OCI-LY3 (cell line): ENCODE measurements at regions not wholly inside any gene's neighbourhood (a gene's known extent, or its start where the extent isn't known, plus 50 kb on each side); places are given as distances from the start of the nearest gene placed in this dataset.

Experiments
- H2AFZ ChIP-seq: fragments of 200-600, 300-600 bp; shearing (Covaris generic); 2 replicates; pipeline ENCODE4 v1.6.0; 2014; ENCODE audit warnings: antibody characterized with exemption, low read depth, low read length
- H3K27ac ChIP-seq: fragments of 200-600, 300-600 bp; sonication (generic); 2 replicates; pipeline ENCODE4 v1.5.1; 2014; ENCODE audit warnings: mild to moderate bottlenecking, low read length, moderate library complexity, mixed read lengths
- H3K27me3 ChIP-seq: fragments of 200-600, 300-600 bp; sonication (generic); 2 replicates; pipeline ENCODE4 v1.6.1; 2014; ENCODE audit warnings: low read depth, low read length, mixed read lengths
- H3K36me3 ChIP-seq: fragments of 200-600, 300-600 bp; sonication (generic); replicated peaks from 2 replicates; pipeline ENCODE3; 2014; ENCODE audit warnings: low read depth, low read length, mixed read lengths
- H3K4me1 ChIP-seq: fragments of 300-600, 200-600 bp; sonication (generic); 2 replicates; pipeline ENCODE4 v1.6.1; 2014; ENCODE audit warnings: low read length, mixed read lengths
- H3K4me2 ChIP-seq: fragments of 200-600, 300-600 bp; sonication (generic); 2 replicates; pipeline ENCODE4 v1.6.1; 2014; ENCODE audit warnings: low read length, mixed read lengths
- H3K4me3 ChIP-seq: fragments of 300-600, 200-600 bp; sonication (generic); 2 replicates; pipeline ENCODE4 v1.5.1; 2014; ENCODE audit warnings: antibody characterized with exemption, mild to moderate bottlenecking, low read length, moderate library complexity
- H3K79me2 ChIP-seq: fragments of 300-600, 200-600 bp; shearing (Covaris generic); 2 replicates; pipeline ENCODE4 v1.6.1; 2014; ENCODE audit warnings: mild to moderate bottlenecking, low read length, mixed read lengths
- H3K9ac ChIP-seq: fragments of 300-600, 200-600 bp; shearing (Covaris generic); 2 replicates; pipeline ENCODE4 v1.6.0; 2014; ENCODE audit warnings: mild to moderate bottlenecking, low read length, moderate library complexity
- H3K9me3 ChIP-seq: fragments of 200-600, 300-600 bp; shearing (Covaris generic); 2 replicates; pipeline ENCODE4 v1.6.1; 2014; ENCODE audit warnings: low read length, mixed read lengths; ENCODE audit not compliant: insufficient read depth
- H4K20me1 ChIP-seq: fragments of 200-600, 300-600 bp; sonication (generic); 2 replicates; pipeline ENCODE4 v1.6.1; 2016; ENCODE audit warnings: low read length, mixed read lengths; ENCODE audit not compliant: insufficient read depth
- EZH2phosphoT487 ChIP-seq: fragments of 200-600 bp; shearing (Covaris generic); IDR thresholded peaks from 2 replicates; pipeline ENCODE4 v1.6.1; 2018; ENCODE audit warnings: antibody characterized with exemption, mixed run types, low read depth
- TF ChIP-seq, protein P1 (sequence below): fragments of 200-600, 300-600 bp; sonication (generic); IDR thresholded peaks from 2 replicates; pipeline ENCODE4 v1.5.1; 2014; ENCODE audit warnings: antibody characterized with exemption, low read length, low read depth

DNA sequence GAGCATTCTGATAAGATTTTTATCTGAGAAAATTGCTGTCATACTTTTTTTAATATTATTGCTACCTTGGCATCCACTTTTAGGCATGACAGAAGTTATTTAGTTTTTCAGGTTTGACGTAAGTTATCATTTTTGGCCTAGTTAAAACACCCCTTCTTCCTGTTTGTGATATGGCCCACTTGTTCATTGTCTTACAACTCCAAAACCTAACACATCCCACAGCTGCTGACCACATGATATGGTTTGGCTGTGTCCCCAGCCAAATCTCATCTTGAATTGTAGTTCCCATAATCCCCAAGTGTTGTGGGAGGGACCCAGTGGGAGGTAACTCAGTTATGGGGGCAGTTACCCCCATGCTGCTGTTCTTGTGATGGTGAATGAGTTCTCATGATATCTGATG is 388.1 kb downstream of the SLC4A3 start:
- H3K9ac ChIP-seq: no peak overlapping the region
- H3K79me2 ChIP-seq: no peaks in the 10 kb centered on the region
- TF ChIP-seq, protein P1, sequence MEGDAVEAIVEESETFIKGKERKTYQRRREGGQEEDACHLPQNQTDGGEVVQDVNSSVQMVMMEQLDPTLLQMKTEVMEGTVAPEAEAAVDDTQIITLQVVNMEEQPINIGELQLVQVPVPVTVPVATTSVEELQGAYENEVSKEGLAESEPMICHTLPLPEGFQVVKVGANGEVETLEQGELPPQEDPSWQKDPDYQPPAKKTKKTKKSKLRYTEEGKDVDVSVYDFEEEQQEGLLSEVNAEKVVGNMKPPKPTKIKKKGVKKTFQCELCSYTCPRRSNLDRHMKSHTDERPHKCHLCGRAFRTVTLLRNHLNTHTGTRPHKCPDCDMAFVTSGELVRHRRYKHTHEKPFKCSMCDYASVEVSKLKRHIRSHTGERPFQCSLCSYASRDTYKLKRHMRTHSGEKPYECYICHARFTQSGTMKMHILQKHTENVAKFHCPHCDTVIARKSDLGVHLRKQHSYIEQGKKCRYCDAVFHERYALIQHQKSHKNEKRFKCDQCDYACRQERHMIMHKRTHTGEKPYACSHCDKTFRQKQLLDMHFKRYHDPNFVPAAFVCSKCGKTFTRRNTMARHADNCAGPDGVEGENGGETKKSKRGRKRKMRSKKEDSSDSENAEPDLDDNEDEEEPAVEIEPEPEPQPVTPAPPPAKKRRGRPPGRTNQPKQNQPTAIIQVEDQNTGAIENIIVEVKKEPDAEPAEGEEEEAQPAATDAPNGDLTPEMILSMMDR: no peak
- TF ChIP-seq EZH2phosphoT487: no peak
- no peaks in the 10 kb centered on the region for H3K4me1 ChIP-seq
- no peak overlapping the region for H2AFZ ChIP-seq
- no peaks in the 10 kb centered on the region for H4K20me1 ChIP-seq
- H3K36me3 ChIP-seq: no peaks in the 10 kb centered on the region
- no peak overlapping the region for H3K27ac ChIP-seq
- H3K9me3 ChIP-seq: no peaks in the 10 kb centered on the region
- no peak overlapping the region for H3K4me3 ChIP-seq
- H3K4me2 ChIP-seq: no peak overlapping the region
- no peaks in the 10 kb centered on the region for H3K27me3 ChIP-seq

DNA sequence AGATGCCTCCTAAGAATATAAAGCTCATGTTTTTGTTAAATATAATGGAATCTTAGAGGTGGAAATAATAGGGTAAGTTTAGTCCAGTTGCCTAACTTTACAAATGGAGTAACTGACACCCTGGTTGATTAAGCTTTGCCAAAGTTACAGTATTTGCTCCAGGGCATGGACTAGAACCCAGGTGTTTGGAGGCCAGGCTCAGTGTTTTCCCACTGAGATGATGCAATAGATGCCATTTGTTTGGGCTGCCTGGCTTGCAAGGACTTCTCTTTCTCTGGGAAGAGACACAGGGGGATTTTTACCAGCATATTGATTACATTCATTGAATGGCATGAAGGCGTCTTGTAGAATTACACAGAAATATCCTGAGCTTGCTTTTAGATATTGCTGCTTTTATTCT is 397.8 kb downstream of the SLC4A3 start:
- no peaks in the 10 kb centered on the region for H3K4me1 ChIP-seq
- no peaks in the 10 kb centered on the region for H3K27me3 ChIP-seq
- no peak overlapping the region for H3K9ac ChIP-seq
- H3K27ac ChIP-seq: no peak overlapping the region
- no peak overlapping the region for H3K4me2 ChIP-seq
- no peaks in the 10 kb centered on the region for H3K36me3 ChIP-seq
- no peak overlapping the region for H2AFZ ChIP-seq
- no peaks in the 10 kb centered on the region for H3K79me2 ChIP-seq
- H4K20me1 ChIP-seq: no peaks in the 10 kb centered on the region
- TF ChIP-seq EZH2phosphoT487: no peak
- TF ChIP-seq, protein P1: no peak
- H3K4me3 ChIP-seq: no peak overlapping the region
- no peaks in the 10 kb centered on the region for H3K9me3 ChIP-seq

DNA sequence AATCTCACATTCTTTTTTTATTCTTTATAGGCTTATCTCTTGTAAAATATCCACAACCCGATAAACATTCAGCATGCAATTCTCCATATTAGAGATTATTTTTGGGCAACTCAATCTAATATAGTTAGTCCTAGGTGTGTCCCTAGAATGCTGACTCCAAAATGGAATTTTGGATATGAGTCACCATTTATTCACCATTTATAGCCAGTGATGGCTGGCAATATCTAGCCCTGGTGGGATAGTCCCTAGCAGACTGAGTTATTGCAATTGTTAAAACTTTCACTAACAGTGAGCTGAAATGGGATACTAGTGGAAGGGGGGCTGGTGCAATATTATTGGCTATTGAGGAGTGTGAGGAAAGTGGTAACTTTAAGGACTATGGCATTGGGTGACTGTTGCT is 401.6 kb downstream of the SLC4A3 start:
- no peaks in the 10 kb centered on the region for H4K20me1 ChIP-seq
- no peaks in the 10 kb centered on the region for H3K9me3 ChIP-seq
- H3K36me3 ChIP-seq: no peaks in the 10 kb centered on the region
- no peak overlapping the region for H3K9ac ChIP-seq
- H3K79me2 ChIP-seq: no peaks in the 10 kb centered on the region
- no peaks in the 10 kb centered on the region for H3K27me3 ChIP-seq
- H3K27ac ChIP-seq: no peak overlapping the region
- H3K4me2 ChIP-seq: no peak overlapping the region
- H2AFZ ChIP-seq: no peak overlapping the region
- H3K4me1 ChIP-seq: no peaks in the 10 kb centered on the region
- TF ChIP-seq, protein P1: no peak
- TF ChIP-seq EZH2phosphoT487: no peak
- H3K4me3 ChIP-seq: no peak overlapping the region

DNA sequence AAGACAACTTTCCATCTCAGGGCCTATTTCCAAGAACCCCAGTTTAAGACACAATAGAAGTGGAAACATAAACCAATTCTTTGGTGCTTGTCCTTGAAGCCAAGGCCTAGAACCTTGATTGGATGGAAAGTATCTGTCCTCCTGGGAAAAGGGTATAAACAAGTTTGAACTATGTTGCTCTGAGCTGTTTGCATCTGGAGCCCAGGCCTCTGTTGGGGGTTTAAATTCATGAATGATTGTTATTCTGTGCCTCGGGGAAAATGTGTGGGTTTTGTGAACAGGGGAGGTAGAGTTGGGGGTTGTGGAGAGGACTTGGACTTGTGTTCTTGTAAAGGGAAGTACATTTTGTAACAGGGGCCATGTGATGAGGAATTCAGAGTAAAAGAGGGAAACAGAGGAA is 406.1 kb downstream of the SLC4A3 start:
- Histone ChIP-seq H2AFZ (no peak overlapping the region), H3K27ac (no peak overlapping the region), H3K9ac (no peak overlapping the region), H3K9me3 (no peaks in the 10 kb centered on the region), H3K79me2 (no peaks in the 10 kb centered on the region), H4K20me1 (no peaks in the 10 kb centered on the region), H3K36me3 (no peaks in the 10 kb centered on the region), H3K27me3 (no peaks in the 10 kb centered on the region), H3K4me1 (no peaks in the 10 kb centered on the region), H3K4me2 (no peak overlapping the region), H3K4me3 (no peak overlapping the region)
- TF ChIP-seq, protein P1: no peak
- no peak for TF ChIP-seq EZH2phosphoT487
